Activated CD4-positive, alpha-beta T cell treated with anti-CD3 and anti-CD28 coated beads, Interleukin-10, Interleukin-2, amounts not matched to agents 100 ng/mL and 50 ng/mL, durations not matched to agents 16 hours and 8 hours (primary cell): ENCODE measurements at regions not wholly inside any gene's neighbourhood (a gene's known extent, or its start where the extent isn't known, plus 50 kb on each side); places are given as distances from the start of the nearest gene placed in this dataset.

Source experiments
- DNase-seq: peaks from one replicate; pipeline ENCODE4 v3.0.0-alpha.2; 2020

- DNase-seq = no peak
Observed at GRCh38 chr4:67220861-67221260, 324.4 kb downstream of the CENPC start.

GRCh38 chr4:67218883-67219282 is 326.4 kb downstream of the CENPC start:
- DNase-seq = no peak

DNA sequence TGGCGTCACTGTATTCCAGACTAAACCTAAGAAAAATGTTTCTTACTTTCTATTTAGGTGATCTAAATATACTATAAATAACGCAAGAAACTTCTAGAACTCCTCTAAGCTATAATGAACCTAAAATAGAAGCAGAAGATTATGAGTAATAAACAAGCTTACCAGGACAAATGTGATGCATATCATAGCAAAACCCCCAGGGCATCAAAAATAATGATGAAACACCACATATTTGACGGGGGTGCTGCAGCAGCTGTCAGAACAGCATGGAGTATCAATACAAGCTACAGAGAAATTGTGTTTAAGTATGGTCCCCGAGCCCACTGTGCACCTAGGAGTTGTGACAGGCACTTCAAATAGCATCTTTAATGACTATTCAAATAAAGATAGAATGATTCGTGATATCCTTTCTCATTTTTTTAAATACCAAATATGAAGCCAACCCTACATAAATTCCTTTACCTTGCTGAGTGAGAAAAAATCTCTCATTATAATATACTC is 337.3 kb downstream of the CENPC start:
- DNase-seq = no peak

DNA sequence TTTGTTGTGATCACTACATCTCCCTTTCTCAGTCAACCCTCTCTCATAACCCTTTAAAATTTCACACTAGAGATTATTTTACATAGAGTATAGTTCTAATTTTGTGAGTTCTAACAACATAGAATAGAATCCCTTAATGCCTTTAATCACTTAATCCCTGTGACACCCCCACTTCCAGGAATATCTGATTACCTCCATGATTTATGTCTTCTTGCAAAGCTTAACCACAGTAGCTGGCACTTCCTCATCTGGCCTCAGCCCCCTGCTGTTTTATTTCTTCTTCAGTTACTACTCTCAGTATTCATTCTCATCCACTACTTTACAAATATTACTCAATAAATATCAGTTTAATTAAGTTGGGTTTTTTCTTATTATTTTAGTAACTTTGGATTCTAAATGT is 340.9 kb downstream of the CENPC start:
- DNase-seq = no peak

DNA sequence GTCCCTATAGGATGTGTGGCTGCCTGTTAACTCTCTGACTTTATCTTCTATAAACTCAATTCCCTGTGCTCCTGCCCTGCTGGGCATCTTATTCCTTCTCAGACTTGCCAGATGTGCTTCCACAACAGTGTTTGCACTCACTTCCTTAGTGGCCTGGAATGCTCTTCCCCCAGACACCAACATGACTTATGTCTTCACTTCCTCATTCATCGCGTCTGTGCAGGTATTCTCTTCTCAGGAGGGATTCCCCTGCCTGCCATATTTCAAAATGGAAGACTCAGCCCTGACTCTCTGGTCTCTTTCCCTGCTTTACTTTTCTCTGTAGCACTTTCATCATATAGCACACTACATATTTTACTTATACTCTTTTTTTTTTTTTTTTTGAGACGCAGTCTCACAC is 344.0 kb downstream of the CENPC start:
- no peak for DNase-seq

GRCh38 chr4:67198727-67199126 is 346.6 kb downstream of the CENPC start:
- DNase-seq = no peak

DNA sequence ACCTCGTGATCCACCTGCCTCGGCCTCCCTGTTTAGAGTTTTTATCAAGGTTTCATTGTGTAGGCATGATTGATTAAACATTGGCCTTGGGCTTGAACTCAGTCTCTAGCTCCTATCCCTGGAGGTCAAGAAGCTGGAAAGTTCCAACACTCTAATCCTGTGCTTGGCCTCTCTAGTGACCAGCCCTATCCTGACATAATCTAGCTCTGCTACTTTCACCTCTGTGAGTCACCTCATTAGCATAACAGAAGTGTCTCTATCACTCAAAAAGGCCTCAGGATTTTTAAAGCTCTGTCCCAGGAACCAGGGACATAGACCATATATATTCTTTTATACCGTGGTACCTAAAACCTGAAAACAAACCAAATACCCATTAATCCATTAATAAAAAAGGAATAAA is 377.5 kb downstream of the CENPC start:
- no peak for DNase-seq

- DNase-seq = no peak
Observed at GRCh38 chr4:67162690-67163089, 382.6 kb downstream of the CENPC start.

- DNase-seq = no peak
Observed at GRCh38 chr4:67161311-67161710, 384.0 kb downstream of the CENPC start.

DNA sequence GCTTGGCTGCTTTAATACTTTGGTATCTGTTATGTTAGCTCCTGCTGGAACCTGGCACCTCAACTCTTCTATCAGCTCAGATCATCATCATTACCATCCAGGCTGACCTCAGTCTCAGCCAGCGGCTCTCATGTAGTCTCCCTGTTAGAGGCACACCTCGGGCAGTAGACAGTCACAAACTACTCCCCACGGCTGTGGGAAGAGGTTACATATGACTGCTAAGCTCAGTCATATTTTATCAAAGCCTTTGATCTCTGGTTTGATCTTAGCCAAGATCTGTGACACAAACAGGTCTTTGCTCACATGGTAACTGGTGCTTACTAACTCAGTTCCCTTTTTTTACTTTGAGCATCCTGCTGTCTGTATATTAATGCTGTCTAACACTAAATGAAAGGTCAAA is 384.9 kb downstream of the CENPC start:
- DNase-seq = peak; percentile 13

GRCh38 chr4:67158666-67159065 is 386.6 kb downstream of the CENPC start:
- no peak for DNase-seq

- DNase-seq = no peak
Observed at GRCh38 chr4:67152976-67153375, 392.3 kb downstream of the CENPC start.

GRCh38 chr4:67151376-67152343 is 393.6 kb downstream of the CENPC start:
- DNase-seq = no peak

GRCh38 chr4:67141586-67141985 is 403.7 kb downstream of the CENPC start:
- no peak for DNase-seq

- no peak for DNase-seq
Observed at GRCh38 chr4:67134616-67135015, 410.7 kb downstream of the CENPC start.

- no peak for DNase-seq
Observed at GRCh38 chr4:67133162-67133561, 412.1 kb downstream of the CENPC start.

GRCh38 chr4:67131224-67131623 is 414.1 kb downstream of the CENPC start:
- DNase-seq = peak; percentile 63

GRCh38 chr4:67130411-67130810 is 414.9 kb downstream of the CENPC start:
- DNase-seq = peak; percentile 8

GRCh38 chr4:67126570-67126969 is 418.7 kb downstream of the CENPC start:
- no peak for DNase-seq

DNA sequence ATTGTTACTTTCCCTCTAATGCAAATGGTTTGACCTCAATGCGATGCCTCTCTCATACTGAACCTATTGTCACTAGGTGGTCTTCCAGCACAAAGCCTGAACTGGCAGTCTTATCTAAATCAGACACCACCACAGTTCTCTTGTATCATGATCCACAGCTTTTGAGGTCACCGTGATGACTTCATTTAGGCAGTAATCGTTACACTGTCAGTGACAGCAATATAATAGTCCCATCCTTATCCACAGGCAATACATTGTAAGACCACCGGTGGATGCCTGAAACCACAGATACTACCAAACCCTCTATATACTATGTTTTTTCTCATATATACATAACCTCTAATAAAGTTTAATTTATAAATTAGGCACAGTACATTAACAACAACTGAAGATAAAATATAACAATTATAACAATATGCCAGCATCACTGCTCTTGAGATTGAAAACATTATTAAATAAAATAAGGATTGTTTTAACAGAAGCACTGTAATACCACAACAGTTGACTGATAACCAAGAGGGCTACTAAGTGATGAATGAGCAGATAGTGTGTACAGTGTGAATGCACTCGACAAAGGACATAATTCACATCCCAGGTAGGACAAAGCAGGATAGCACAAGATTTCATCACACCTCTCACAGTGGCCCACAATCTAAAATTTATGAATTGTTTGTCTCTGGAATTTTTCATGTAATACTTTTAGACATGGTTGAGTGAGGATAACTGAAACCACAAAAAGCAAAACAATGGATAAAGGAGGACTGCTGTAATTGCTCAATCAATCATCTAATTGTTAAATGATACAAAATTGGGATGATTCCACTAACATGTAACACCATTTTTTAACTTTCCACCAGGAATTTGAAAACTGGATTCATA is 419.4 kb downstream of the CENPC start:
- no peak for DNase-seq

- DNase-seq = no peak
Observed at GRCh38 chr4:67124716-67125115, 420.6 kb downstream of the CENPC start.

DNA sequence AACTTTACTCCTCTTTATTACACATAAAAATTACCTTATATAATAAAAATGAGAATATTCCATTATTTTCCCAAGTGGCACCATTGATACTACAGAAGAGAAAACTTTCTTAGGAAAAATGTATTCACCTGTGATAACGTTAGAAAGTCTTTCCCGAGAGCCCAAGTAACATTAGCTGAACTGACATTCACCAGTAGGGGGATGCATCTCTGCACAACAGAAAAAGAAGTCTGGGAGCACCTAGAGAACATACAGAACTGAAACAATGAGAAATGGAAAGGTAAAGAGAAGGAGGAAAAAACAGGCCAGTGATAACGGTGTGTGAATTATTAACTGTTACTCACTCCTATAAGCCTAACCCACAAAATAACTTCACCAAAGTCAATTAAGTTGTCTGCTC is 423.3 kb downstream of the CENPC start:
- no peak for DNase-seq

GRCh38 chr4:67120369-67120768 is 424.9 kb downstream of the CENPC start:
- DNase-seq = no peak

GRCh38 chr4:67109276-67109675 is 436.0 kb downstream of the CENPC start:
- no peak for DNase-seq
